KOPT-K1 (cell line): ENCODE measurements at regions not wholly inside any gene's neighbourhood (a gene's known extent, or its start where the extent isn't known, plus 50 kb on each side); places are given as distances from the start of the nearest gene placed in this dataset.

Experiments
- H3K27ac ChIP-seq: fragments of 200-600 bp; sonication (generic); 2 replicates; pipeline ENCODE4 v1.5.1; 2016; ENCODE audit warnings: antibody characterized with exemption, mild to moderate bottlenecking, low read depth, low read length; ENCODE audit not compliant: poor library complexity, severe bottlenecking
- H3K36me3 ChIP-seq: fragments of 200-600 bp; sonication (generic); 2 replicates; pipeline ENCODE4 v1.5.1; 2017; ENCODE audit warnings: antibody characterized with exemption, mild to moderate bottlenecking, low read length, moderate library complexity; ENCODE audit not compliant: insufficient read depth
- H3K9me3 ChIP-seq: fragments of 200-600 bp; sonication (generic); 2 replicates; pipeline ENCODE4 v1.5.1; 2017; ENCODE audit warnings: antibody characterized with exemption, low read length, mild to moderate bottlenecking; ENCODE audit not compliant: insufficient read depth, poor library complexity, severe bottlenecking

DNA sequence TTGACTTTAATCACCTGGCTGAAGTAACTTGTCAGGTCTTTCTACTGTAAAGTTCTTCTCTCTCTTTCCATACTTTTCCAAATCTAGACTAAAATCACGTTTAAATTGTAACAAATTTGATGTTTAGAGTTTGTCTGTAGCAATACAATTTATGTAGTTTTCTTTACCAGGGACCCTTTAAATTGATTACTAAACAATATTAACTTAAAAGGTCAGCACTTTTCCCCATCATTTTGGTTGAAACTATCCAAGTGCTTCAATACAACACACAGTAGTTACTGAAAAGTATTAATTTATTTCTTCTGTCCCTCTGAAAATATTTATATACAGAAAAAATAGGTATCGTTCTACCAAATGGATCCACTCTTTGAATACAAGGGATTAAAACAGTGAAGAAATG is 350.8 kb downstream of the SLC16A7 start:
- no peaks in the 10 kb centered on the region for H3K9me3 ChIP-seq
- no peaks in the 10 kb centered on the region for H3K36me3 ChIP-seq
- H3K27ac ChIP-seq = no peak overlapping the region

DNA sequence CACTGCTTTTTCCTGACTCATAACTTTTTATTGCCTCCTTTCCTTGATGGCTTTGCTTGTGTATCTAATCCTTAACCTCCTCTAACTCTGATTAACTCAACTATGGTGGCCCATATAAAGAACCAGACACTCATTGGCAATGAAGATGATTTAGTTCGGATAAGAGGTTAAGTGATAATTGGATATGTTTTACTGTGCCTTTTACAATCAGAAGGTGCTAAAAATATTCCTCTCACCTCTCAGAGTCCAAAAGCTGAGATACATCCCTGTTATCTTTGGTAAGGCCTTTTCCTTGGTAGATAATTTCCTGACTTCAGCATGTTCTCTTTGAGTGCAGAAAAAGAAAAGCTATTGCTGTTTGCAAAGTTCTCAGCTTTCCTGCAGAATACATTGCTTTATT is 367.7 kb downstream of the SLC16A7 start:
- Histone ChIP-seq H3K9me3 (no peaks in the 10 kb centered on the region), H3K27ac (no peak overlapping the region), H3K36me3 (no peaks in the 10 kb centered on the region)

DNA sequence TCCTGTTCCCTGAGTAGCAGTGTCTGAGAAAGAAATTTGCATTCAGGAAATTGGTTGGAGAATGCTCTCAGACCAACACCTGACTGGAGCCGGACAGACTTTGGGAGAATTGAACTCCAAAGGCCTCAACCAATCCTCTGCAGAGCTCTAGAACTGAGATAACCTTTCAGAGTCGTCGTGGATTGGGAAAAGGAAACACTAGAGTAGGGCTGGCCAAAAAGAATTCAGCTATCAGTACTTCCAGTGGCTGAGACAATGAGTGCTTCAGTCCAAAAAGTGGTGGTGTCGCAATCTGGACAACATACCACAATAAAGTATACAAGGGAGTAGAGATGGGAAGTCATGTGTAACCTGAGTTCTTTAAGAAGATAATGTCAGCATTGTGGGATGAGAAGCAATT is 377.1 kb downstream of the SLC16A7 start:
- H3K27ac ChIP-seq = no peak overlapping the region
- H3K36me3 ChIP-seq = no peaks in the 10 kb centered on the region
- no peaks in the 10 kb centered on the region for H3K9me3 ChIP-seq

DNA sequence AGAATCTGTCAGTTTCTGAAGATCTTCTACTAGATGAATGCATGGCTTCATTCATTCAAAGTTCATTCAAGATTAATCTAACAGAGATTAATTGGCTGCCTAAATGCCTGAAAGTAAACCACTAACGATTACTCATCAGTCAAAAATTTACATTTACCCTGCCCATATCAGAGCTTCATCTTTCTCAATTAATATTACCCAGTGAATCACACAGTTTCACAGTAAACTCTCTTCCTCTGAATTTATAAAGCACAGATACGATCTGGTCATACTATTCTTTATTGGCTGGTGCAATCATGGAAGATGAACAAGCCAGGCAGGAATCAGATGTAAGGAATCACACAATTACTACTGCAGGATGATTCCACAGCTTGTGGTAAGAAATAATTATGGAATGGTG is 377.7 kb downstream of the SLC16A7 start:
- Histone ChIP-seq H3K36me3 (no peaks in the 10 kb centered on the region), H3K27ac (no peak overlapping the region), H3K9me3 (no peaks in the 10 kb centered on the region)

DNA sequence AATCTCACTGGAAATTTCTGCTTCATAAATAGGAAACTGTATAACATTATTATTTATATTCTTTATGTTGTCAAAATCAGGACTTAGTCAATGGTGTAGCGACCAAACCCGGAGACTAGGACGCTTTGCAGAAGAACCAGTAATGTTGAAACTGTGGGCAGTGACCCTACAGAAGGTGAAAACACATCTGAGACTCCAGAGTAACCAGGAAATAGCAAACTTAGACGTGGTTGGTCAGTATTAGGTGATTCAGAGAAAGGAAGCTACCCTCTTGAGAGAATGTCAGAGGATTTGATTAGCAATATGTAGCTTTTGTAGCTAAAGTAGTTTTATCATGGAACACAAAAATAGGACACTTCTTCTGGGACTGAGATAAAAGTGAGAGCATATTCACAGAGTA is 381.9 kb downstream of the SLC16A7 start:
- no peaks in the 10 kb centered on the region for H3K36me3 ChIP-seq
- H3K27ac ChIP-seq = no peak overlapping the region
- no peaks in the 10 kb centered on the region for H3K9me3 ChIP-seq

DNA sequence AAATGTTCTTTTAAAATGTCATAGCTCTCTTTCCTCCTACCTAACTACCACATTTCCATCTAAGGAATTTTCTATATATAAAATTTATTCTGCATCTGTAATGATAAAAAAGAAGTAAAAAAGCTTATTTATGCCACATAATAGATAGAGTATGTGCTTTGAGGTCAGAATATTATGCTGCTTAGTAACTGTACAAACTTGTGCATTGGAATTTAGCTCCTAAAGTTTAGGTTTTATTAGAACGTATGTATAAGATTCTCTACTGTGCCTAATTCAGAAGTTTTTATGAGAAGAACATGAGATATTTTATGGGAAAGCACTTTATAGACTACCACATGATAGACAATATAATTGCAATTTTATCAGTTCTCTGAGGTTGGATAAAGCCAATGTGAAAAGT is 384.6 kb downstream of the SLC16A7 start:
- H3K36me3 ChIP-seq = no peaks in the 10 kb centered on the region

DNA sequence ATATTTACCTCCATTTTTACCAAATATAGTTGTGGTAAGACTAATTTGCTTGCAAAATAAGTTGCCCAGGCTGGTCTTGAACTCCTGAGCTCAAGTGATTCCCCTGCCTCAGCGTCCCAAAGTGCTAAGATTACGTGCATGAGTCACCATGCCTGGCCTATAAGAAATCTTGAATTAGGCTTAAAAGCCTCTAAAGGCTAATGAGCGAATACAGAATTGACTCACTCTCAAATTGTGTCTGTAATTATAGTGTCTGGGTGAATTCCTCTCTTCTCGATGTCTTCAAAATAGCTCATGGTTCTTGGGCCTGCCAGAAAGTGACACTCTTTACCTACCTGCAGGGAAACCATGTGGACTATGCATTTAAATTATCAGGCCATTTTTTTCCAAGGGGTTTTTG is 403.5 kb downstream of the SLC16A7 start:
- Histone ChIP-seq H3K27ac (no peak overlapping the region), H3K9me3 (no peaks in the 10 kb centered on the region), H3K36me3 (no peaks in the 10 kb centered on the region)

More for the DNA sequence above, 384.6 kb downstream of the SLC16A7 start:
- Histone ChIP-seq H3K9me3 (no peaks in the 10 kb centered on the region), H3K27ac (no peak overlapping the region)

DNA sequence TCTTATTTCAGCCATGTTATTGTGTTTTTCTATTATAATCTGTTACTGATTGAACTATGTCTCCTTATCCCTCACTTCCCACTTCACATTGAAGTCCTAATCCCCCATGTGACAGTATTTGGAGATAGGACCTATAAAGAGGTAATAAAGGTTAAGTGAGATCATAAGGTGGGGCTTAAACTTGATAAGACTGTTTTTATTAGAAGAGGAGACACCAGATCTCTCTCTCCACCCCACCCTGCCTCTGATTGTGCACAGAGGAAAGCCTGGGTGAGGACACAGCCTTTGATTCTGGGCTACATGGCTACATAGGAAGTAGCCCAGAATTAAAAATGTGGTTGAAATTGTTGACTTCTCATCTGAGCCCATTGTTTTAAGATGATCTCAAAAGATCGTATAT is 414.7 kb downstream of the SLC16A7 start:
- no peak overlapping the region for H3K27ac ChIP-seq
- no peaks in the 10 kb centered on the region for H3K36me3 ChIP-seq
- no peaks in the 10 kb centered on the region for H3K9me3 ChIP-seq

DNA sequence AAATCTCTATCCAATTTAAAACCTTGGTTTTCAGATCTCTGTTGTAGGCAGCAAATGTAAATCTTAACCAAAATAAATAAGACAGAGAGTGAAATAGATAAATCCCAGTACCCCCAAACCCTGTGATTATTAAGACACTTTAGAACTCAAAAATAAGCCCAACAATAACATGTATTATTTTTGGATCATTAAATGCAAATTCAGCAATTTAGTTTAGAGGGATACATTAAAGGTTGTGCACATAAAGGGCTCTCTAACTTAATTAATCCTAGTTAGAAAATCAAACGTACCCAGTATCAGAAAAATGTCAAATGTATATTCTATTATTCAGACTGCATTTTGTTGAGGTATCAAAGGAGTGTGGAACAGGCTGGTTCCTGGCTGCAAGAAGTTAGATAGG is 416.8 kb downstream of the SLC16A7 start:
- Histone ChIP-seq H3K36me3 (no peaks in the 10 kb centered on the region), H3K27ac (no peak overlapping the region), H3K9me3 (no peaks in the 10 kb centered on the region)

DNA sequence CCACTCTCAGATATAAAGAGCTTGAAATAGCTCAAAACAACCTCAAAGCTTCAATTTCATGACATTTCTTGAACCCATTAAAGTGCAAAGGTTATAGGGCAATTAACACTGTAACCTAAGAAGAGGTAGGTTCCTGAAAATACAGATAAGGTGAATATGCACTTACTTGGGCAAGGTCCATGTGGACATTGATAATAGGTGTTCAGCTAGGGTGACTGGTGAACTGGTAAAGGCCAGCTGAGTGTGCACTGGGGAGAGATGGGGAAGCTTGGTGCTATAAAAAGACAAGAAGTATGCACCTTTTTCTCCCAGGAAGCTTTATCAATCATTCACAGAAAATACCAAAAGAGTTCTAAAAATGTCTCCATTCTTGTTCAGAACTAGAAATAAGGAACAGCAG is 418.6 kb downstream of the SLC16A7 start:
- Histone ChIP-seq H3K27ac (no peak overlapping the region), H3K36me3 (no peaks in the 10 kb centered on the region), H3K9me3 (no peaks in the 10 kb centered on the region)

DNA sequence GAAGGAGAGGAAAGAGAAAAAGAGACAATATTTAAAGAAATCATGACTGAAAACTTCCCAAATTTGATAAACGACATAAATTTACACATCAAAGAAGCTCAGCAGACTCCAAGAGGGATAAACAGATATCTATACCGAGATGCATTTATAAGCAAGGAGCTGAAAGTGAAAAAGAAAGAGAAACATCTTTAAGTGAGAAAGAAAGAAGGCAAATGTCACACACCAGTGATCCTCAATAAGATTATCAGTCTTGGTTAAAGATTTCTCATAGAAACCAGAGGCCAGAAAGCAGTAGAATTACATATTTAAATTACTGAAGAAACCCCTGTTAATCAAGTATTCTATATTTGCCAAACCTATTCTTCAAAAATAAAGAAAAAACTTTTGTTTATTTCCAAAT is 424.2 kb downstream of the SLC16A7 start:
- H3K36me3 ChIP-seq = no peaks in the 10 kb centered on the region
- no peaks in the 10 kb centered on the region for H3K9me3 ChIP-seq
- H3K27ac ChIP-seq = no peak overlapping the region

DNA sequence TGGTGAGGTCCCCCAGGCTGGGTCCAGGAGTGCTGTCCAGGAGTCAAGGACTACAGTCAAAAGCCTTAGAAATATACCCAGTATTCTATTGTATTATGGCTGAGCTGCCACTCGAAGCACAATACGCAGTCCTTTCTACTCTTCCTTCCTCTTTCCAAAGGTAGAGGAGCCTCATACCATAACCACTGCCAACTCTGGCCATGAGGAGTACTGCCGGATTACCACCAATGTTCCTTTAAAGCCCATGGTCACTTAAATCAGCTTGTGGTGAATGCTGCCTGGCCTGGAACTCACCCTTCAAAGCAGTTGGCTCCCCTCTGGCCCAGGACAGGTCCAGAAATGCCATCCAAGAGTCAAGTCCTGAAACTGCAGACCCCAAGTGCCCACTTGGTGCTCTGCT is 425.4 kb downstream of the SLC16A7 start:
- Histone ChIP-seq H3K9me3 (no peaks in the 10 kb centered on the region), H3K27ac (no peak overlapping the region), H3K36me3 (no peaks in the 10 kb centered on the region)

DNA sequence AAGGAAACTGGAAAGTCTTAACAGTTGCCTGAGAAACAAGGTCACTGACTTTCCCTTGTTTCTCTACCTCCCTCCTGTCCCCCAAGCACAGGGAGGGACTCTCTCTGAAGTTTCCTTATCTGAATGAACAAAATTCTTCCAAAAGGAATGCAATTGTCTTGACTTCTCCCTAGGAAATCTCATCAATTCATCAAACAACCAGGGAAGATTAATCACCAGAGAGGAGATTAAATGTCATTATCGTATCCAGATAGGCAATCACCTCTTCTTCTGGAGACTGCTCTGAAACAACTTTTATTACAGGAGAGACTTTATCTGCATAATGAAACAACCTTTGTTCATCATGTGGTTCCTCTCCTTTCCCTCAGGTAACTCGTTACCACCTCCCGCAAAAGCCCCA is 431.4 kb downstream of the SLC16A7 start:
- H3K27ac ChIP-seq = no peak overlapping the region
- no peaks in the 10 kb centered on the region for H3K9me3 ChIP-seq
- no peaks in the 10 kb centered on the region for H3K36me3 ChIP-seq

DNA sequence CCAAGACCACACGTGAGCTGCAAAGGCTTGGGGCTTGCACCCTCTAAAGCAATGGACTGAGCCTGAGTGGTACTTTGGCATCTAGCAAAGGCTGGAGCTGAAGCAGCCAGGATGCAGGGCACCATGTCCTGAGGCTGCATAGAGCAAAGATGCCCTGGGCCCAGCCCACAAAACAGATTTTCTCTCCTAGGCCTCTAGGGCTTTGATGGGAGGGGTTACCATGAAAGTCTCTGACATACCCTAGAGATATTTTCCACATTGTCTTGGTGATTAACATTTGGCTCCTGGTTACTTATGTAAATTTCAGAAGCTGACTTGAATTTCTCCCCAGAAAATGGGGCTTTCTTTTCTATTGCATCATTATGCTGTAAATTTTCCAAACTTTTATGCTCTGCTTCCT is 438.3 kb downstream of the SLC16A7 start:
- no peaks in the 10 kb centered on the region for H3K36me3 ChIP-seq
- H3K9me3 ChIP-seq = peaks cover 11% of the 10 kb centered on the region

DNA sequence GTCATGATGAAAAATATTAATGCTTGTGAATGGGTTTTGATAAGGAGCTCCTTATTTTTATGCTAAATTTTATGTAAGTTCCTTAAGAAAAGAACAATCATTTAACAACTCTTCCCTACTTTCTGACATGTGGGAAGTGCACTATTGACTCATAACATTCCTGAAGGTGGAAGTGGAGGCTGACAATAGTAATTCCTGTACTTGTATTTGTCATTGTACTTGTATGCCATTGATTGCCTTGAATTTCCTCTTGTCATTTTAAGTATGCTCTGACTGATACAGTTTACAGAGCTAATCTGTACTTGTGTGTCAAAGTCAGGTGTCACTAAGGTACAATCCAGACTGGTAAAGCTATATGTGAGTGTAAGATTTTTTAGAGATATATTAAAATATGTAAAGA is 440.0 kb downstream of the SLC16A7 start:
- Histone ChIP-seq H3K27ac (no peak overlapping the region), H3K9me3 (peaks cover 11% of the 10 kb centered on the region), H3K36me3 (no peaks in the 10 kb centered on the region)

More for the DNA sequence above, 438.3 kb downstream of the SLC16A7 start:
- no peak overlapping the region for H3K27ac ChIP-seq

DNA sequence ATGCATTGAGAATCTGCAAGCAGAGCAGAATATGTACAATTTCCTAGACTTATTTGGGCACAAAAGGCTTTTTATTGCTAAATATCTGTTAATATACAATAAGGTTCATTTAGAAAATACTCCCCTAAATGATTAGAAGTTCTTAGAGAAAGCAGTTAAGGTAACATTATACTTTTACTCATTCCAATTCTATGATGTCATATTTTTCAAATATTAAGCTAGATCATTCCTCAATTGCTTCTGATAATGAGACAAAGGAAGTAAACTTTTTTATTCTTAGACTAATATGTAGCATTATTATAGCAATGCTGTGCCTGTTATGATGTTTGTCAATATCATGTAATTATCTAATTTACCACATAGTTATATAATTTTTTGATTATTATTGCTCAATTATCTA is 447.0 kb downstream of the SLC16A7 start:
- Histone ChIP-seq H3K9me3 (no peaks in the 10 kb centered on the region), H3K27ac (no peak overlapping the region), H3K36me3 (no peaks in the 10 kb centered on the region)

DNA sequence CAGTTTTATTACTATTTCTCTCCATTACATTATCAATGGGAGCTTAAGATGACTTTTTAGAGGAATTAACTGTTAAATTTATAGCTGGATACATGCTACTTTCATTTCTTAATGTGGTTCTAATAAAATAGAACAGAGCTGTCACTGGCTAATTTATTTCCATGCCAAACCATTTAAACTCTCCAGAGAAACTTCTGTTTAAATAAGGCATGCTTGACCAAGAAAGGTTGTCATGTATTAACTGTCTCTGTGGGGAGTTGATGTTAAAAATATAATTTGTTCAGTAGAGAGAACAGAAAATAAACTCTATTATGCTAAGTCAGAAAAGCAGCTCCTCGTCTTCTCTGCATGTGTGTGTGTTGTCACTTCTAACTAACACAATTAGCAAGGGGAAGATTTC is 447.4 kb downstream of the SLC16A7 start:
- H3K9me3 ChIP-seq = no peaks in the 10 kb centered on the region
- H3K27ac ChIP-seq = no peak overlapping the region
- H3K36me3 ChIP-seq = no peaks in the 10 kb centered on the region
